Choroid plexus epithelial cell (primary cell): ENCODE measurements at regions not wholly inside any gene's neighbourhood (a gene's known extent, or its start where the extent isn't known, plus 50 kb on each side); places are given as distances from the start of the nearest gene placed in this dataset.

Source experiments
- DNase-seq: peaks from one replicate; pipeline ENCODE4 v3.0.0-alpha.2; 2010; ENCODE audit warnings: low read depth
- H3K4me3 ChIP-seq: 2 replicates; pipeline ENCODE4 v1.5.1; 2011; ENCODE audit warnings: low read depth, mild to moderate bottlenecking, control low read depth, low read length, moderate library complexity
- CTCF ChIP-seq: conservative IDR thresholded peaks from 2 replicates; pipeline ENCODE4 v1.5.1; 2011; ENCODE audit warnings: low read depth, mild to moderate bottlenecking, control low read depth, inconsistent platforms, low read length, moderate library complexity

- H3K4me3 ChIP-seq, result no peak overlapping the region
- no peak for DNase-seq
- TF ChIP-seq CTCF, result no peak
These were observed 194.2 kb downstream of the HIPK3 start for GRCh38 chr11:33451364-33451763.

- TF ChIP-seq CTCF, result no peak
- DNase-seq, result peak; percentile 15
- no peak overlapping the region for H3K4me3 ChIP-seq
These were observed 192.6 kb downstream of the HIPK3 start for GRCh38 chr11:33449798-33450197.

GRCh38 chr11:33448461-33449130 is 191.4 kb downstream of the HIPK3 start:
- TF ChIP-seq CTCF, result no peak

GRCh38 chr11:33445761-33446161 is 188.6 kb downstream of the HIPK3 start:
- no peak for TF ChIP-seq CTCF
- H3K4me3 ChIP-seq, result no peak overlapping the region
- DNase-seq, result peak; percentile 39

More at GRCh38 chr11:33448461-33449130, 191.4 kb downstream of the HIPK3 start:
- DNase-seq, result no peak
- H3K4me3 ChIP-seq, result no peak overlapping the region

- TF ChIP-seq CTCF, result no peak
- H3K4me3 ChIP-seq, result no peak overlapping the region
- DNase-seq, result peak; percentile 14
These were observed 187.8 kb downstream of the HIPK3 start for GRCh38 chr11:33444835-33445594.

- DNase-seq, result no peak
- H3K4me3 ChIP-seq, result no peak overlapping the region
- no peak for TF ChIP-seq CTCF
These were observed 186.5 kb downstream of the HIPK3 start for GRCh38 chr11:33443684-33444083.
